B cell (primary cell): ENCODE measurements at regions not wholly inside any gene's neighbourhood (a gene's known extent, or its start where the extent isn't known, plus 50 kb on each side); places are given as distances from the start of the nearest gene placed in this dataset.

Experiments used
- CTCF ChIP-seq: fragments of 200-600 bp; IDR thresholded peaks from one replicate; pipeline ENCODE4 v1.8.0; 2022; ENCODE audit warnings: antibody characterized with exemption, mild to moderate bottlenecking
- EZH2 ChIP-seq: IDR thresholded peaks from 2 replicates; pipeline ENCODE4 v1.6.1; 2012; ENCODE audit warnings: borderline replicate concordance, low read depth, mild to moderate bottlenecking, moderate library complexity, low read length; ENCODE audit not compliant: insufficient read depth, poor library complexity, severe bottlenecking

GRCh38 chr5:44001675-44002380 is 387.4 kb downstream of the FGF10 start:
- TF ChIP-seq CTCF: no peak
- TF ChIP-seq EZH2: no peak
